DOHH2 (cell line): ENCODE measurements at regions not wholly inside any gene's neighbourhood (a gene's known extent, or its start where the extent isn't known, plus 50 kb on each side); places are given as distances from the start of the nearest gene placed in this dataset.

Experiments
- H3F3A ChIP-seq: fragments of 200-600 bp; sonication (generic), shearing (Covaris generic); 2 replicates; pipeline ENCODE4 v1.6.0; 2016; ENCODE audit warnings: antibody characterized with exemption, mild to moderate bottlenecking; ENCODE audit not compliant: control insufficient read depth, insufficient read depth
- H3K27ac ChIP-seq: fragments of 200-600 bp; sonication (generic); 2 replicates; pipeline ENCODE4 v1.5.1; 2014; ENCODE audit warnings: low read depth, mild to moderate bottlenecking, low read length, moderate library complexity
- H3K27me3 ChIP-seq: fragments of 200-600 bp; sonication (generic); 2 replicates; pipeline ENCODE4 v1.6.1; 2014; ENCODE audit warnings: mild to moderate bottlenecking, low read length, mixed read lengths; ENCODE audit not compliant: control insufficient read depth
- H3K36me3 ChIP-seq: fragments of 200-600 bp; sonication (generic); 2 replicates; pipeline ENCODE4 v1.6.1; 2014; ENCODE audit warnings: mild to moderate bottlenecking, low read length, moderate library complexity, mixed read lengths; ENCODE audit not compliant: control insufficient read depth
- H3K4me1 ChIP-seq: fragments of 200-600 bp; sonication (generic); 2 replicates; pipeline ENCODE4 v1.6.1; 2014; ENCODE audit warnings: mild to moderate bottlenecking, low read length, mixed read lengths; ENCODE audit not compliant: control insufficient read depth
- H3K4me2 ChIP-seq: fragments of 200-600 bp; sonication (generic); 2 replicates; pipeline ENCODE4 v1.6.0; 2014; ENCODE audit warnings: mild to moderate bottlenecking, low read length, moderate library complexity
- H3K4me3 ChIP-seq: fragments of 200-600 bp; sonication (generic); 2 replicates; pipeline ENCODE4 v1.5.1; 2014; ENCODE audit warnings: mild to moderate bottlenecking, low read length, mixed read lengths
- H3K79me2 ChIP-seq: fragments of 200-600 bp; sonication (generic); 2 replicates; pipeline ENCODE4 v1.6.1; 2014; ENCODE audit warnings: mild to moderate bottlenecking, low read length, mixed read lengths; ENCODE audit not compliant: control insufficient read depth
- H3K9me2 ChIP-seq: fragments of 200-600 bp; sonication (generic); replicated peaks from 2 replicates; pipeline ENCODE4 v1.6.1; 2014; ENCODE audit warnings: mild to moderate bottlenecking, low read length, mixed read lengths; ENCODE audit not compliant: control insufficient read depth
- H3K9me3 ChIP-seq: fragments of 200-600 bp; sonication (generic); 2 replicates; pipeline ENCODE4 v1.6.1; 2014; ENCODE audit warnings: antibody characterized with exemption, low read length, mixed read lengths; ENCODE audit not compliant: control insufficient read depth, insufficient read depth
- H4K20me1 ChIP-seq: fragments of 200-600 bp; sonication (generic); 2 replicates; pipeline ENCODE4 v1.6.0; 2014; ENCODE audit warnings: low read depth, mild to moderate bottlenecking, antibody characterized with exemption, low read length, moderate library complexity; ENCODE audit not compliant: control insufficient read depth, insufficient read depth
- CTCF ChIP-seq: fragments of 200-600 bp; sonication (generic); IDR thresholded peaks from one replicate; pipeline ENCODE4 v1.5.1; 2014; ENCODE audit warnings: antibody characterized with exemption, mild to moderate bottlenecking, low read depth, low read length; ENCODE audit not compliant: poor library complexity, severe bottlenecking
- EZH2phosphoT487 ChIP-seq: fragments of 200-600 bp; sonication (generic); IDR thresholded peaks from 2 replicates; pipeline ENCODE4 v1.6.1; 2017; ENCODE audit warnings: borderline replicate concordance, mild to moderate bottlenecking, antibody characterized with exemption, low read length, moderate library complexity, mixed read lengths

- Histone ChIP-seq H3F3A (no peaks in the 10 kb centered on the region), H4K20me1 (no peaks in the 10 kb centered on the region), H3K79me2 (no peaks in the 10 kb centered on the region), H3K4me2 (no peak overlapping the region), H3K4me3 (no peak overlapping the region), H3K4me1 (no peaks in the 10 kb centered on the region), H3K27ac (no peak overlapping the region), H3K9me3 (no peaks in the 10 kb centered on the region), H3K9me2 (no peaks in the 10 kb centered on the region), H3K36me3 (no peaks in the 10 kb centered on the region), H3K27me3 (no peaks in the 10 kb centered on the region)
- no peak for TF ChIP-seq EZH2phosphoT487
- TF ChIP-seq CTCF, result no peak
These were observed 71.0 kb downstream of the LEPR start for GRCh38 chr1:65491472-65491871.

GRCh38 chr1:65493802-65494201 is 73.3 kb downstream of the LEPR start:
- Histone ChIP-seq H3K79me2 (no peaks in the 10 kb centered on the region), H3K9me3 (no peaks in the 10 kb centered on the region), H3F3A (no peaks in the 10 kb centered on the region), H3K4me1 (no peaks in the 10 kb centered on the region), H3K27me3 (no peaks in the 10 kb centered on the region), H4K20me1 (no peaks in the 10 kb centered on the region), H3K4me3 (no peak overlapping the region), H3K36me3 (no peaks in the 10 kb centered on the region), H3K9me2 (no peaks in the 10 kb centered on the region), H3K4me2 (no peak overlapping the region), H3K27ac (no peak overlapping the region)
- no peak for TF ChIP-seq EZH2phosphoT487
- no peak for TF ChIP-seq CTCF

- no peaks in the 10 kb centered on the region for H3K79me2 ChIP-seq
These were observed 74.2 kb downstream of the LEPR start for GRCh38 chr1:65494671-65495070.

More at GRCh38 chr1:65494671-65495070, 74.2 kb downstream of the LEPR start:
- Histone ChIP-seq H3F3A (no peaks in the 10 kb centered on the region), H3K27me3 (no peaks in the 10 kb centered on the region), H3K27ac (no peak overlapping the region), H3K9me3 (no peaks in the 10 kb centered on the region), H3K4me3 (no peak overlapping the region), H4K20me1 (no peaks in the 10 kb centered on the region), H3K9me2 (no peaks in the 10 kb centered on the region), H3K36me3 (no peaks in the 10 kb centered on the region), H3K4me1 (no peaks in the 10 kb centered on the region), H3K4me2 (no peak overlapping the region)
- no peak for TF ChIP-seq EZH2phosphoT487
- TF ChIP-seq CTCF, result no peak
